GM21381 (cell line): ENCODE measurements at regions not wholly inside any gene's neighbourhood (a gene's known extent, or its start where the extent isn't known, plus 50 kb on each side); places are given as distances from the start of the nearest gene placed in this dataset.

Source experiments
- ATAC-seq: cut with Tn5 transposase; IDR thresholded peaks from one replicate; pipeline ENCODE4 v1.9.1; 2021; ENCODE audit warnings: mild to moderate bottlenecking, moderate library complexity; ENCODE audit not compliant: unreplicated experiment

DNA sequence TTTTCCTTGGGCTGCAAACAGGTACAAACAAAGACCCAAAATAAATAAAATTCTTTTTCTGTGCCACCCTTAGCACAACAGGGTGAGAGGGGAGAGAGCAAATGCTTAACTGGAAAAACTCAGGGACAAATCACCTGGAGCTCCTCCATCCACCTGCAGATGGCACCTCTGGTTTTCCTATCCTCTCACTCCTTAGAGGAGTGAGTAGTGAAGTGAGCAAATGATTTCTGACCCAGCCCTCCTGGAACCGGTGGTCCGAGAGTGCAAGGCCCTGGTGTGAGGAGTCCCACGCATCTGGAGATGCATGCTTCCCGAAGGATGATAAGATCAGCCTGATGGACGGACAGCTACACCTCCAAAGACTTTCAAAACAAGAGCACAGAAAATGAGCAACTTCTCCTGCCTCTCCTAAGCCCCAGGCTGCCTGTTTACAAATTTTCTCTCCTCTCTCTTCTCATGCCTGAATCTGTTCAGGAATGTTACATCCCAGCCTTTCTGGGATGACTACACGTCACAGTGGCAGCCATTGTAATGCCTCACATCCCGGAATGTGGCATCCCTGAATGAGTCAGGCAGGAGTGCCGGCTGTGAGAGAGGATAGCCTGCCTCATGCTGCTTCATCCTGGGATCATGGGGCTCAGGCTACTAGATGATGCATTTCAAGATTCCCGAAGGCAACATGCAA lies 86.4 kb downstream of the ADRB2 start:
- no peak for ATAC-seq

DNA sequence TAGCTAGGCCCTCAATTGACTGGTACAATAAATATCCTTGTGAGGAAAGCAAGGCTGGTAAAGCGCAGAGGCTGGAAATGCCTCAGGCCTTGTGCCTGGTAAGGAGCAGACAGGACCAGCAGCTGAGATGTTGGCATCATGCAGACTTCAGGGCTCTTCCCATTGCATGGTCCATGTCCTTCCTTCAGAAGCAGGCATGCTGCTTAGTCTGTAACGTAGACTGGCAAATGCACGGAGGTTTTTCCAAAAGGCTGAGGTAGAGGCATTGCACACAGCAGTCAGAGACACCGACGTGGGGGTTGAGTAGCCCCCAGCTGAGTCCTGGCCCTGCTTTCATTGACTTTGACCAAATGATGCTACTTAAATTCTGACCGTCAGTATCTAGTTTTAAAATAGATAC lies 87.1 kb downstream of the ADRB2 start:
- no peak for ATAC-seq

DNA sequence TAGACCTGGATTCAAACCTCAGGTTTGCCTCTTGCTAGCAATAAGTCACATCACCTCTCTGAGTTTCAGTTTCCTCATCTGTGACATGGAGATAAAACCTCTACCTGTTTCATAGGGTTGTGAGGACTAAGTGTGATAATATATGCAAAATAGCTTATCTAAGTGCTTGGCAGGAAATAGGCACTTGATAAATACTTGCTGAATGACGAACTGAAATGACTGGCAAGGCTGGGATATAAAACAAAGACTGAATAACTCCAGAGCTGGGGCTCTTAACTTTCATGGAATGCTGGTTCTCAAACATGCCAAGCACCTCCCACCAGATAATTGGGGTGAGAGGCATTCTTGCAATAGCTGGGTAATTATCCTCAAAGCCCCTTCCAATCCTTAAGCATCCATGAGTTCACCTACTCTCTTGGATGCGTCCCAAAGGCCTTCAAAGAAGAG lies 87.6 kb downstream of the ADRB2 start:
- no peak for ATAC-seq

DNA sequence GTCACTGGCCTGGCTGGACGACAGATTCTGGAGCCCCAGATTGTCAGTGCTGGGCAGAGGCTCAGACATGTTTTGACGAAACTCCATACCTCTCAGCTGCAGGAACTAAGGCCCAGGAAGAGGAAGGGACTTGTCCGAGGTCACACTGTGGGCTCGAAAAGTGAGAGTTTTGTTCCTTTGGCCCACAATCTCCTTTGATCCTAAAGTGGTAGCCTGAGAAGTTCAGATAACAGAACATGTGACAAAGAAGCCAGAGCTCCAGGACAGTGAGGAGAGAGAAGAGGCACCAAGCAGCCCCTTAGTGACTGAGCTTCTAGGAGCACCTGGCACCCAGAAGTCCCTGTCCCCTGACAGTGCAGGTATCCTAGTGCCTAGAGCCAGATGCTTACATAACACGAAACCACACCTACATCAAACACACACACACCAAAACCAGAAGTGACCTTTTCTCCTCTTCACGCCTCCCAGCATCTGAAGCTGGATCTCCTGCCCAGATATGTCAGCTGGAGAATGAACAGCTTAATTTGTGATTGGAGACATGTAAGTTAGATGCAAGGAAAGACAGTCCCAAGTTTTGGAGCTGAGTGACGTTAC lies 88.9 kb downstream of the ADRB2 start:
- no peak for ATAC-seq

DNA sequence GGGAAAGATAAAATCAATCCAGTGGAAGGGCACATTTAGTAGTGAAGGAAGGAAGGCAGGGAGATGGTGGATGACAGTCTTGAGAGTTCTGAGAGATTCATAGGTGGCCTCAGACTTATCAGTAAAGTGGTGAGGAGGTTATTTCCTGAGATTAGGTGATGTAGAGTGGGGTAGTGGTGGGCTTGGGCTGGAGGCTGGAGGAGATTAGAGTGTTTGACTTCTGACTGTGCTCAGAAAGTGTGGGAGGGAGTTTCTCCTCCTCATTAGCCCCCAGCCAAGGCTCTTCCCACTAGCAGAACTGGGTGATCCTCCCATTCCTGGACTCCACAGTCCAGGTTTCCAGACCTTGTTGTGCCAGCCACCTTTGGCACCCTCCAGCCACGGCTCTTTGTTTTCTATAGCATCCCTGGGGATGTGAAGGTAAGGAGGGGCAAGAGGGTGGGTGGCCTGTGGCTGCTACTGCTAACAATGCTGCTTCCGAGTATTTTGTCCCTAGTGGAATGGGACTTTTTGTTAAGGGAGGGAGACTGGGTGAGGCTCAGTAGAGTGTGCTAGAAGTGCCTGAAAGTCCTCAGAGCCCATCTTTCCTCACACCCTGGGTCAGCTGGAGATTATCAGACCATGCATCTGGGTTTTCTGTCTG lies 94.4 kb downstream of the ADRB2 start:
- ATAC-seq, result no peak

DNA sequence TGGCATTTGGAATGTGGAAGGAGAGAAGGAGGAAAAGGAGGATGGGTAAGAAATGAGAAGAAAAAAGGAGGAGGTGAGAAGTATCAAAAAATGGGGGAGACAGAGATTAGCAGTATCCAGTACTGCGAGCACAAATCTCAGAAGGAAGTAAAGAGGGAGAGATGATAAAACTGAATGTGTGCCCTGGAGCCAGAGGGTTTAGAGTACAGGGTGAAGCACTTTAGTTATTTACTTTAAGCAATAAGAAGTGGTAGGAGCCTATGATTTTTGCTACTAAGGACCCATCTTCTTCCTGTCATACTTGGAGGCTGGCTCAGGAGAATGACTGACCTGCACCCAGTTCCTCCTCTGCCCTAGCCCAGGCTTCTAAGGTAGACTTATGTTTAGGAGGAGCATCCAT lies 94.9 kb downstream of the ADRB2 start:
- no peak for ATAC-seq

DNA sequence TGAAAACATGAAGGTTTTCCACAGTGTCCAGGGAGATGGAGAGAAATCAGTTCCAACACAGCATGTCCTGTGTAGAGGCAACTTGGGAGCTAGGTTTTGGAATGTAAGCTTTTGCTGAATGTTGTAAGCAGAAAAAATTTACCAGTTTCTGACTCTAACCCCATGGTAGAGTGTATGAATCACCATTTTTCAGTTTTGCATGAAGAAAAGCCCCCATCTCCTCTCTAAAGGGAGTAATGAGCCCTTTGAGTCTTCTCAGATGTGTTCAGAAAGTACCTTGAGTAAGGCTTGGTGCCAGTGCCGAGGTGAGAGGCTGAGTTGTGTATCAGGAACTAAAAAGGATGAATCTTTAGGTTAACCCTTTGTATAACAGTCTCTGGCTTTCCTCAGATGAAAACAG lies 96.2 kb downstream of the ADRB2 start:
- peak; percentile 81 for ATAC-seq

DNA sequence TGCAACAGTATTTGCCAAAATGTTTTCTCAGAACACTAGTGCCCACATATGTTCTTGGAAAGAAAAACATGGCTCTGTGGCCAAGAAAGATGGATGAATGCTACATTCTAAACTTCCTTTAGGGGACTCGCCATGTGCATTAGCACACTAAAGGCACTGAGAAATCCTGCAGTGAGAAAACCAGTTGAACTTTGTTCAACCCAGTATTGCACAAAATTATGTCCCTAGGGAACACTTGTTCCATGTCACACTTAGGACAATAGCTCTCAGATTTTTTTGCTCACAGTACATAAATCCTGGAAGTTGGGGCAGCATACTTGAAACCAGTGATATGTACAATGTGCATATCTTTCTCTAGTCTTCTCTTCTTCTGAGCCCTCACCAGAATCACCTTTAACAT lies 96.6 kb downstream of the ADRB2 start:
- ATAC-seq, result peak; percentile 19

DNA sequence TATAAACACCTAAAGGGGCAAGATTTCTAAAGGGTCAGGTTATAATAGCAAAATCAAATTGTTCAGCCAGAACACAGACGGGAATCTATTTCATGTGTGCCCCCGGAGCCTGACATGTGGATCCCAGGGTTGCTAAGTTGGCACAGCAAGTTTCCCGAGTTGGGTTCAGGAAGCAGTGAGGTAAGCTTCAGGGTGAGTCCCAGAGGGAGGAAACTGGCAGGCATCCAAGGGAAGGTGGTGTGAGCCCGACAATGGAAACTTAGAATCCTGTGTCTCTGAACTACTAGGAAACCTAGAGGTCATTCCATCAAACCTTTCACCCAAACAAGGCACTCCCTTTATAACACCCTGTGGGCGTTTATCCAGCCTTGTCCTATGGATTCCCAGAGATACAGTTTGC lies 98.4 kb downstream of the ADRB2 start:
- no peak for ATAC-seq

DNA sequence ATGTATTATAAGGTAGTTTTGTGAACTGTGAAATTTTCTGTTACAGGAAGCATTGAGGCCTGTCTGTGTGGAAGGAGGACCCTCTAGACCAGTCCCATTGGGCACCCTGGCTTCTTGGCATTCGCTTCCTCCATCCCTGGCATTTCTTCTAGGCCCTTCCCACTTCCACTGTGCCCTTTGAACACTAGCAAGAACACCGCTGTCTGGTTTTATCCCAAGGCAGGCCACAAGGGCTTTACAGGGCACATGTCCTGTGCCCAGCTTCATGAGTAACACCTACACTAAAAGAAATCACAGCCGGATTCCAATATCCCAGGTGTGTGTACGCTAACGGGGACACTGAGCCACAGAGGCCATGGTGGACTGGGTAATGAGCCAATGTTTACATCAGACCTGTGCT lies 99.8 kb downstream of the ADRB2 start:
- no peak for ATAC-seq

DNA sequence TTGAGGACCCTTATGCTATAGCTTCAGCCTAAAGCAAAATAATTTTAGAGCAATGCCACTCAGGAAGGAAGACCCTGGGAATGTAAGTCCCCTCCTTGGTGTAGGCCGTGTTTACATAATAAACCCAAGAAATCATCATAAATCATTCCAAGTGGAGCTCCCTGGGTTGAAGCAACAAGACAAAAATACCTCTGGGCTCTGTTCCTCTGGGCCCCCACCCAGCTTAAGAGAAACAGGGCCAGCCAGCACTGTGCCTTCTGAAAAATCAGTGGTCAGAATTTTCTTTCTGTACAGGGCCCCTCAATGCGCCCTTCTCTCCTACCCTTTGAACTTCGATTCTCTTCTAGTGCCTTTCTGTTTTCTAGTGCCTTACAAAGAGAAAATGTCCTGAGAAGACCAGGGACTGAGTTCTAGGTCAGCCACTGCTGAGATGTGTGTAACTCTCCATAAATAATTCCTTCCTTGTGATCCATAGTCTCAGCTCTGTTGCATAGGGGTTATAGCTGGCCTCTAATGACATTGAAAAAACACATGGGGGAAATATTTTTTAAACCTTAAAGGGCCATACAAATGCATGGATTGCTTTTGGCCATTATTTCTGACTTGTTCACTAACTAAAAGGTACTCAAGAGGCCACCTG lies 101.0 kb downstream of the ADRB2 start:
- ATAC-seq, result no peak

DNA sequence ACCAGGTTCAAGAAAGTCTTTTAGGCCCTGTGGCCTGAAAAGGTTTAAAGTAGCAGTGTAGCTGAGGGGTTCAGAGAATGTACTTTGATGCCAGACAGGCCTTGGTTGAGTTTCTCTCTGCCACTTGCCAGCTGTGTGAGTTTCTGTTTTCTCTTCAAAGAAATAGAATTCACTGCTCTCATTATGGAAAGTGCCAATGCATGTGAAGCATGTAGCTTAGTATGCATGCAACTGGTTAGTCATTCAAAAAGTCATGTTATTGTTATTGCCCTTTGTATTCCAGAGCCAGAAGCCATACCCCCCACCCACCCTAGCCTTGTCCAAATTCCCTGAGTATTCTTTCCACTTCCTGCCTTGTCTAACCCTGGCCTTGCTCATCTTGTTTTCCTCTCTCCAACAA lies 101.7 kb downstream of the ADRB2 start:
- peak; percentile 53 for ATAC-seq

DNA sequence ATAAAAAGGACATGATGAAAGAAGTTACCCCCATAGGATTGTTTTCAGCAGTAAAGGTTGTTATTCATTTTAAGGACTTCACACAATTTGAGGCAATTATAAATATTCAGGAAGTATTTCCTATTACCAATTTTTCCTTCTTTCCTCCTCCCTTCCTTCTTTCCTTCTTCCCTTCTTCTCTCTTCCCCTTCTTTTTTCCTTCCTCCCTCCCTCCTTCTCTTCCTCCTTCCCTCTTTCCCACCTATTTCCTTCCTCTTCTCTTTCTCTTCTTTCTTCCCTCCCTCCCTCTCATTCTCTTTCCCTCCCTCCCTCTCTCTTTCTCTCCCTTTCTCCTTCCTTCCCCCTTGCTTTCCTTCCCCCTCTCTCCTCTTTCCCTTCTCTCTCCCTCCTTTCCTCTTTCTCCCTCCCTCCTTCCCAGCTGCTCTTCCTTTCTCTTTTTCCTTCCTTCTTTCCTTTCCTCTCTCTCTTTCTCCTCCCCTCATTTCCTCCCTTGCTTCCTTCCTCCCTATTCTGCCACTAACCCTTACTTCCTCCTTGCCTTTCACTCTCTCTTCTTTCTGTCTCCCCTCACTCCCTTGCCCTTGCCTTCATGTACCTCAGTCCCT lies 105.1 kb downstream of the ADRB2 start:
- ATAC-seq, result no peak

DNA sequence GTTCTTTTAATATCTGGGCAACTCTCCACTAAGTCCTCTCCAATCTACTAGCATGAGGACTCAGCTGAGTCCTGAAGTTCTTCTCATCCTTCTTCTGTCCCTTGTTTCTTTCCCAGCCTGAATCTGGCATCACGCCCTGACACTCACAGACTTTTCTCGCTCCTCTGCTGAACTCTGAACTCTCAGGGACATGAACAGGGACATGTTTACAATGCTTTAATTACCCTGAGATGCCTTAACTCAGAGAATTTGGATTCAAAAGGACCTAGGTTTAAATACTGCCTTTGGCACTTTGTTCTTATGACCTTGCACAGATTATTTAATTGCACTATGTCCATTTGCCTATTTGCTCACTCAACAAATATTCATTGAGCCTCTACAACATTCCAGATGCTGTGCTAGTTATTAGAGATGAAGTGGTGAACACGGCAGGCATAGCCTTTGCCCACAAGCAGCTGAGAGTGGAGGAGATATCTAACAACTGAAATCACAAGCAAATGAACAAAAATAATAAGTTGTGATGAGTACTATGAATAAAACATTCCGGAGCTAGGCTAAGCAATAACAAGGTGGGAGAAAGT lies 106.0 kb downstream of the ADRB2 start:
- ATAC-seq, result no peak

DNA sequence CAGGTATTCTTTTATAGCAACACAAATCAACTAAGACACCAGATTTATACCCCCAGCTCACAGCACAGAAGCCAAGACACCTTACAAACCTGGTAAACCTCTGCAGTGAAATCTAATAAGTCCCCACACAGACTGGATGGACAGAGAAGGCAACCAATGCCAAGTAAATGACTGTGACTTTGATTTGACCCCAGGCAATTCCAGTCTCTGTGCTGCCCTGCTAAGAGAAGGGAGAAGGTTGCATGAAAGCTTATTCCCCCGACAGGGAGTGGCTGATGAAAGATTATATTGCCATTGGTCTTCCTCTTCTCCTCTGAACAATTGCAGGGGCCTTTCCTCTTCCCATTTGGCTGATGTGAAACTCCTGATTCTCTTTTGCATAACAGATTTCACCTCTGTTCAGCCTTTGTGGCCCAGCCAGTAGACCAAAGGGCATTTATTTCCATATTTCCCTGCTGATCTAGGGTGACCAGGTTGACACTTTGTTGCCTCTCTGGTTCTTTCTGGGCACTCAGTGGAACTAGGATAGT lies 107.6 kb downstream of the ADRB2 start:
- no peak for ATAC-seq

DNA sequence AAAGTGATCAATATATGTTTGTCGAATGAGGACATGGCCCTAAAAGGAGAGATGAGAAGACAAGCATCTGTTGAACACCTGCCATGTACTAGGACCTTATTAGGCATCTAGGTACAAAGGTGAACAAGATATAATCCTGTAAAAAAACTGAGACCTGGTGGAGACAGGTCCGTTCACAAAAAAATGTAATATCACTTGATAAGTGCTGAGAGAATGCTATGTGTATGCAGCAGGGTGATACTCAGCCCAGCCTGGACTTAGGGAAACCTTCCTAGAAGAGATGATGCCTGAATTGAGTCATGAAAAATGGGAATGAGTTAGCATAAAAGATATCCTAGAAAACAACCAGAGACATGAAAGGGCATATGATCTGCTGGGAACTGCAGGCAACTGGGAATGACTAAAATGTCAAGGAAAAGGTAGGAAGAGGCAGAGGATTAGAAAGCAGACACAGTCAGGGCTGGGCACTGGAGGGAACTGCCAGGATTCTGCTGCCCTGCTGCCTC lies 108.5 kb downstream of the ADRB2 start:
- ATAC-seq, result no peak

DNA sequence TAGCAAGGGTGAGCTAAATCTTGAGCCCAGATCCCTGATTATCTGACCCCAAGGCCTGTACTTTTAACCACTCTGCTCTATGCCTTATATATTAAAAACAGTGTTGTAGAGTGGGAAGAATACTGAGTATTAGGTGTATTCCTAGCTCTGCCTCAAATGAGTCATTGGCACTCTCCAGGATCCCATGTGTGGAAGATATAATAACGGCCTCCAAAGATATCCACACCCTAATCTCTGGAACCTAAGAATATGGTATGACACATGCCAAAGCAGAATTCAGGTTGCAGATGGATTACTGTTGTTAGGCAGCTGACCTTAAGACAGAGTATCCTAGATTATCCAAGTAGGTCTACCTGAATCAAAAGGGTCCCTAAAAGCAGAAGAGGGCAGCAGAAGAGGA lies 110.8 kb downstream of the ADRB2 start:
- no peak for ATAC-seq

DNA sequence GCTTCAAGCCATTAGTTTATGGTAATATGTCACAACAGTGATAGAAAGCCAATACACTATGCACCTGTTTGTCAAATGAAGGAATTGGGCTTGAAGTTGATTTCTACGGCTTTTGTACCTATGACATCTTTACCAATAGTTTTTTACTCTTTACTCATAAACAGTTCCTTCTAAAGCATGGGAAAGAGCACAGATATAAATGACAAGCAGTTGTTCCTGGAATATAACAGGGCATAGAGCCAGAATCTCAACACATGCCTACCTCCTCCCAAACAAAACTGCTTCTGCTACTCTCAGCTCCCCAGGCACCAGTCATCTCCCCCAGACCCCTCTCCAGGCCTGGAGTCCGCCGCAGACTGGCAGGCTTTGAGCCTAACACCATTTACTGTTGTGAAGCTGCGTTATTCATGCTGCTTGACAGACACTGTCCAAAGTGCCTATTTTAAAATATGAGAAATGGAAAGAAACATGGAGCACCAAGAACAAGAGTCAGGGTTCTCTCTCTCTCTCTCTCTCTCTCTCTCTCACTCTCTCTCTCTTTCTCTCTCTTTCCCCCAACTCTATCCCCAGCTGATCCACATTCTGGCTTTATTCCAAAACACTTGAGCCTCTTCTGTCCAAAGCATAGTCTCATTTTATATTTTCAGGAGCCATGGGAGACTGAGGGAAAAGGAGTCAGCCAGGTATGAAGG lies 111.6 kb downstream of the ADRB2 start:
- no peak for ATAC-seq

DNA sequence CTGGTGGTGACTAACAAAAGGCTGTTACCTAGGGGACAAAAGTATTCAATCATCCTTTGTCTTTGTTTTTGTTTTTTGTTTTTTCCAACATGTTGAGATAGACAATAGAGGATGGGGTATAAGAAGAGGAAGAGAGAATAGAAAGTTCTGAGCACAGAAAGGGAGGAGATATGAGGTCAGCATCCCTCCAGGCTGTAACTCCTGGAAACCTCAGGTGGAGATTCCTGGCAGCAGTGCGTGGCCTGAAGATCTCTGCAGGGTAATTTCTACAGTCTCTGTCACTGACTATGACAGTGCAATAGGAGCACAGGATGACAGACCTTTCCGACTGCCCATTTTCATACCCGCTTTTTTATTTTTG lies 112.1 kb downstream of the ADRB2 start:
- ATAC-seq, result no peak

DNA sequence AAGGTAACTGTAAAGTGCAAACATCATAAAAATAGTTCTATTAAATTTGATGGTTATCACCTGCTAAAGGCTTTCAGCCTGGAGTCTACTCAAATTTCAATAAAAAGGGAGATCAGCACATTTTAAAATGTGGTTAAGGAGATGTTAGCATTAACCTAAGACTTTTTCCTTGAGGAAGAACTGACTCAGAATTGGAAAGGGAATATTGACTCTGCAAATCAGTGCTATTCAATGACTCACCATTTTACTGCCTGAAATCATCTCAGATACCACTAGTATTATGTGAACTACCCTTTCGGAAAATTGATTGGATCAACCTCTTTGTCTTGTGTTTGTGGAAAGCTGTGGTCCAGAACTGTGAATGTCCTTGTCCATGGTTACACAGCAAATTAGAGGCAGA lies 113.3 kb downstream of the ADRB2 start:
- no peak for ATAC-seq
